ENCODE measurements at regions not wholly inside any gene's neighbourhood (a gene's known extent, or its start where the extent isn't known, plus 50 kb on each side); places are given as distances from the start of the nearest gene placed in this dataset.

- H3K27me3 ChIP-seq (ENCODE audit: control insufficient read depth, insufficient read depth, low read length): no peaks in the 10 kb centered on the region
- no peak overlapping the region for H2AFZ ChIP-seq
- no peaks in the 10 kb centered on the region for H3K36me3 ChIP-seq (ENCODE audit: control insufficient read depth, insufficient read depth, low read length)
- no peak overlapping the region for H3K4me2 ChIP-seq (ENCODE audit: low read length)
- no peak overlapping the region for H3K9ac ChIP-seq
- H3K27ac ChIP-seq: no peak overlapping the region
- no peaks in the 10 kb centered on the region for H3K4me1 ChIP-seq
- no peak overlapping the region for H3K4me3 ChIP-seq (ENCODE audit: low read depth, low read length)
- no peak for TF ChIP-seq CTCF (IDR thresholded peaks at IDR 0.05)
- no peaks in the 10 kb centered on the region for H3K79me2 ChIP-seq
- no peaks in the 10 kb centered on the region for H3K9me3 ChIP-seq (ENCODE audit: control insufficient read depth, low read length)
These were observed 183.5 kb upstream of the AFDN start for GRCh38 chr6:167643223-167643622.

GRCh38 chr6:167643716-167644115 lies 183.0 kb upstream of the AFDN start:
- Histone ChIP-seq H3K27ac (no peak overlapping the region), H3K79me2 (no peaks in the 10 kb centered on the region), H2AFZ (no peak overlapping the region)

GRCh38 chr6:167644412-167645132 lies 182.1 kb upstream of the AFDN start:
- H3K27ac ChIP-seq: no peak overlapping the region
- no peaks in the 10 kb centered on the region for H3K36me3 ChIP-seq (ENCODE audit: control insufficient read depth, insufficient read depth, low read length)
- H3K9ac ChIP-seq: no peak overlapping the region
- H3K79me2 ChIP-seq: no peaks in the 10 kb centered on the region
- no peak overlapping the region for H3K4me2 ChIP-seq (ENCODE audit: low read length)
- no peaks in the 10 kb centered on the region for H3K27me3 ChIP-seq (ENCODE audit: control insufficient read depth, insufficient read depth, low read length)
- no peaks in the 10 kb centered on the region for H3K4me1 ChIP-seq
- no peak overlapping the region for H2AFZ ChIP-seq
- no peak for TF ChIP-seq CTCF (IDR thresholded peaks at IDR 0.05)
- H3K4me3 ChIP-seq (ENCODE audit: low read depth, low read length): no peak overlapping the region
- no peaks in the 10 kb centered on the region for H3K9me3 ChIP-seq (ENCODE audit: control insufficient read depth, low read length)

More at GRCh38 chr6:167643716-167644115, 183.0 kb upstream of the AFDN start:
- no peak for TF ChIP-seq CTCF (IDR thresholded peaks at IDR 0.05)
- H3K27me3 ChIP-seq (ENCODE audit: control insufficient read depth, insufficient read depth, low read length): no peaks in the 10 kb centered on the region
- H3K9ac ChIP-seq: no peak overlapping the region
- no peaks in the 10 kb centered on the region for H3K36me3 ChIP-seq (ENCODE audit: control insufficient read depth, insufficient read depth, low read length)
- H3K9me3 ChIP-seq (ENCODE audit: control insufficient read depth, low read length): no peaks in the 10 kb centered on the region
- no peak overlapping the region for H3K4me3 ChIP-seq (ENCODE audit: low read depth, low read length)
- H3K4me2 ChIP-seq (ENCODE audit: low read length): no peak overlapping the region
- no peaks in the 10 kb centered on the region for H3K4me1 ChIP-seq

- no peak for TF ChIP-seq CTCF (IDR thresholded peaks at IDR 0.05)
- H3K27ac ChIP-seq: no peak overlapping the region
These were observed 181.3 kb upstream of the AFDN start for GRCh38 chr6:167645368-167645767.

GRCh38 chr6:167647306-167647705 lies 179.4 kb upstream of the AFDN start:
- Histone ChIP-seq H3K9ac (no peak overlapping the region), H2AFZ (no peak overlapping the region), H3K79me2 (no peaks in the 10 kb centered on the region), H3K4me2 (ENCODE audit: low read length) (no peak overlapping the region), H3K27me3 (ENCODE audit: control insufficient read depth, insufficient read depth, low read length) (no peaks in the 10 kb centered on the region), H3K4me3 (ENCODE audit: low read depth, low read length) (no peak overlapping the region), H3K4me1 (no peaks in the 10 kb centered on the region), H3K36me3 (ENCODE audit: control insufficient read depth, insufficient read depth, low read length) (no peaks in the 10 kb centered on the region), H3K27ac (no peak overlapping the region), H3K9me3 (ENCODE audit: control insufficient read depth, low read length) (no peaks in the 10 kb centered on the region)
- TF ChIP-seq CTCF (IDR thresholded peaks at IDR 0.05): no peak

More at GRCh38 chr6:167645368-167645767, 181.3 kb upstream of the AFDN start:
- Histone ChIP-seq H3K9me3 (ENCODE audit: control insufficient read depth, low read length) (no peaks in the 10 kb centered on the region), H3K9ac (no peak overlapping the region), H3K4me3 (ENCODE audit: low read depth, low read length) (no peak overlapping the region), H3K4me1 (no peaks in the 10 kb centered on the region), H3K4me2 (ENCODE audit: low read length) (no peak overlapping the region), H3K27me3 (ENCODE audit: control insufficient read depth, insufficient read depth, low read length) (no peaks in the 10 kb centered on the region), H3K79me2 (no peaks in the 10 kb centered on the region), H2AFZ (no peak overlapping the region), H3K36me3 (ENCODE audit: control insufficient read depth, insufficient read depth, low read length) (no peaks in the 10 kb centered on the region)
